ENCODE measurements at regions not wholly inside any gene's neighbourhood (a gene's known extent, or its start where the extent isn't known, plus 50 kb on each side); places are given as distances from the start of the nearest gene placed in this dataset.

DNA sequence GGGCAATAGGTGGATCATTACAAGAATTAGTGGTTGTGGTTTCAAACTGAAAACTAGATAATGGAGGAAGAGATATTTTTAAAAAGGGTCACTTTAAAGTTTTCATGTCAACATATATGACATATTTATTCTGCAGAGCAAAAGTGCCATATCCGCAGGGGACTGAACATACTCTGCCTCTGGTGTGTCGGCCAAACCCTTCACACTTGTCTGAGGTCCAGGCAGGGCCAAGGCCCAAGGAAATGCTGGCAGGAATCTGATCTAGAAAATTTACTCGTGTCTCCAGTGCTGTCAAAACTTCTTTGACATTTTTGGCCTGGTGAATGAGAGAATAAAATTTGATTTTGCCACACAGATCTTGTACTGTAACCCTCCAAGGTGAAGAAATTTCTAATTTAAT, 562.3 kb downstream of the CCSER2 start:
- H3K9ac ChIP-seq (ENCODE audit: insufficient read depth in 1 of 2, low read depth in 2 of 2, low read length in 2 of 2): no peak overlapping the region
- no peaks in the 10 kb centered on the region for H3K4me1 ChIP-seq (replicated peaks in 1 of 2; ENCODE audit: control insufficient read depth in 2 of 2, insufficient read depth in 2 of 2, low read length in 2 of 2)
- TF ChIP-seq, protein P1, sequence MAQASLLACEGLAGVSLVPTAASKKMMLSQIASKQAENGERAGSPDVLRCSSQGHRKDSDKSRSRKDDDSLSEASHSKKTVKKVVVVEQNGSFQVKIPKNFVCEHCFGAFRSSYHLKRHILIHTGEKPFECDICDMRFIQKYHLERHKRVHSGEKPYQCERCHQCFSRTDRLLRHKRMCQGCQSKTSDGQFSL (CRISPR knock-in tag; IDR thresholded peaks at IDR 0.05): no peak
- TF ChIP-seq, protein P1 (tag; IDR thresholded peaks at IDR 0.05): no peak
- TF ChIP-seq, protein P2, sequence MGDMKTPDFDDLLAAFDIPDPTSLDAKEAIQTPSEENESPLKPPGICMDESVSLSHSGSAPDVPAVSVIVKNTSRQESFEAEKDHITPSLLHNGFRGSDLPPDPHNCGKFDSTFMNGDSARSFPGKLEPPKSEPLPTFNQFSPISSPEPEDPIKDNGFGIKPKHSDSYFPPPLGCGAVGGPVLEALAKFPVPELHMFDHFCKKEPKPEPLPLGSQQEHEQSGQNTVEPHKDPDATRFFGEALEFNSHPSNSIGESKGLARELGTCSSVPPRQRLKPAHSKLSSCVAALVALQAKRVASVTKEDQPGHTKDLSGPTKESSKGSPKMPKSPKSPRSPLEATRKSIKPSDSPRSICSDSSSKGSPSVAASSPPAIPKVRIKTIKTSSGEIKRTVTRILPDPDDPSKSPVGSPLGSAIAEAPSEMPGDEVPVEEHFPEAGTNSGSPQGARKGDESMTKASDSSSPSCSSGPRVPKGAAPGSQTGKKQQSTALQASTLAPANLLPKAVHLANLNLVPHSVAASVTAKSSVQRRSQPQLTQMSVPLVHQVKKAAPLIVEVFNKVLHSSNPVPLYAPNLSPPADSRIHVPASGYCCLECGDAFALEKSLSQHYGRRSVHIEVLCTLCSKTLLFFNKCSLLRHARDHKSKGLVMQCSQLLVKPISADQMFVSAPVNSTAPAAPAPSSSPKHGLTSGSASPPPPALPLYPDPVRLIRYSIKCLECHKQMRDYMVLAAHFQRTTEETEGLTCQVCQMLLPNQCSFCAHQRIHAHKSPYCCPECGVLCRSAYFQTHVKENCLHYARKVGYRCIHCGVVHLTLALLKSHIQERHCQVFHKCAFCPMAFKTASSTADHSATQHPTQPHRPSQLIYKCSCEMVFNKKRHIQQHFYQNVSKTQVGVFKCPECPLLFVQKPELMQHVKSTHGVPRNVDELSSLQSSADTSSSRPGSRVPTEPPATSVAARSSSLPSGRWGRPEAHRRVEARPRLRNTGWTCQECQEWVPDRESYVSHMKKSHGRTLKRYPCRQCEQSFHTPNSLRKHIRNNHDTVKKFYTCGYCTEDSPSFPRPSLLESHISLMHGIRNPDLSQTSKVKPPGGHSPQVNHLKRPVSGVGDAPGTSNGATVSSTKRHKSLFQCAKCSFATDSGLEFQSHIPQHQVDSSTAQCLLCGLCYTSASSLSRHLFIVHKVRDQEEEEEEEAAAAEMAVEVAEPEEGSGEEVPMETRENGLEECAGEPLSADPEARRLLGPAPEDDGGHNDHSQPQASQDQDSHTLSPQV (IDR thresholded peaks at IDR 0.05): no peak
- TF ChIP-seq, protein P3, sequence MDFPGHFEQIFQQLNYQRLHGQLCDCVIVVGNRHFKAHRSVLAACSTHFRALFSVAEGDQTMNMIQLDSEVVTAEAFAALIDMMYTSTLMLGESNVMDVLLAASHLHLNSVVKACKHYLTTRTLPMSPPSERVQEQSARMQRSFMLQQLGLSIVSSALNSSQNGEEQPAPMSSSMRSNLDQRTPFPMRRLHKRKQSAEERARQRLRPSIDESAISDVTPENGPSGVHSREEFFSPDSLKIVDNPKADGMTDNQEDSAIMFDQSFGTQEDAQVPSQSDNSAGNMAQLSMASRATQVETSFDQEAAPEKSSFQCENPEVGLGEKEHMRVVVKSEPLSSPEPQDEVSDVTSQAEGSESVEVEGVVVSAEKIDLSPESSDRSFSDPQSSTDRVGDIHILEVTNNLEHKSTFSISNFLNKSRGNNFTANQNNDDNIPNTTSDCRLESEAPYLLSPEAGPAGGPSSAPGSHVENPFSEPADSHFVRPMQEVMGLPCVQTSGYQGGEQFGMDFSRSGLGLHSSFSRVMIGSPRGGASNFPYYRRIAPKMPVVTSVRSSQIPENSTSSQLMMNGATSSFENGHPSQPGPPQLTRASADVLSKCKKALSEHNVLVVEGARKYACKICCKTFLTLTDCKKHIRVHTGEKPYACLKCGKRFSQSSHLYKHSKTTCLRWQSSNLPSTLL (IDR thresholded peaks at IDR 0.05): no peak
- no peak for TF ChIP-seq CCNT2 (IDR thresholded peaks at IDR 0.05; ENCODE audit: borderline replicate concordance, extremely low read depth, insufficient read length, low read depth, low read length)
- no peak for TF ChIP-seq ZFP1 (CRISPR knock-in tag; IDR thresholded peaks at IDR 0.05)
- TF ChIP-seq FOXJ3 (CRISPR knock-in tag; IDR thresholded peaks at IDR 0.05): no peak
- no peak for TF ChIP-seq FOXA3 (CRISPR knock-in tag; conservative IDR thresholded peaks at IDR 0.05 in 1 of 2, IDR thresholded peaks at IDR 0.05 in 1 of 2)
- TF ChIP-seq ZNF583 (CRISPR knock-in tag; IDR thresholded peaks at IDR 0.05): no peak
- H3K4me2 ChIP-seq (ENCODE audit: insufficient read depth, low read length): no peak overlapping the region
- no peaks in the 10 kb centered on the region for H3K27me3 ChIP-seq (ENCODE audit: control insufficient read depth in 2 of 2, insufficient read depth in 2 of 2, low read length in 2 of 2)
- no peak overlapping the region for H2AFZ ChIP-seq (ENCODE audit: low read depth, low read length)
- H3K36me3 ChIP-seq (ENCODE audit: control insufficient read depth, insufficient read depth, low read length): no peaks in the 10 kb centered on the region
- no peaks in the 10 kb centered on the region for H3K9me1 ChIP-seq (ENCODE audit: control insufficient read depth, insufficient read depth, low read length)
- no peak overlapping the region for H3K27ac ChIP-seq (ENCODE audit: extremely low read depth, low read depth, low read length)
- H4K20me1 ChIP-seq (replicated peaks; ENCODE audit: control insufficient read depth, insufficient read depth, low read length): no peaks in the 10 kb centered on the region
- DNase-seq (ENCODE audit: extremely low read depth in 1 of 4, low spot score in 3 of 4): no peak
- no peak overlapping the region for H3K4me3 ChIP-seq
- ChIA-PET CTCF (ENCODE audit: low intra/inter-chr PET ratio) (no interaction called here), POLR2A (no interaction called here)
- BruUV-seq (replicated peaks): no TSS peak
- no peak for FAIRE-seq
- H3K9me3 ChIP-seq (replicated peaks; ENCODE audit: control insufficient read depth, insufficient read depth, low read depth, low read length): no peaks in the 10 kb centered on the region
- in situ Hi-C loops (cut with MboI) (no loop called here), intact Hi-C loops (cut with micrococcal nuclease) (no loop called here)
- 0% methylated on average over 3 of the region's 3 CpGs for WGBS (ENCODE audit: insufficient coverage, low coverage, missing lambda C conversion rate)
- no peak for ATAC-seq
- H3K79me2 ChIP-seq (ENCODE audit: control insufficient read depth, insufficient read depth, low read length): no peaks in the 10 kb centered on the region

All from K562 (cell line).